ENCODE measurements at regions not wholly inside any gene's neighbourhood (a gene's known extent, or its start where the extent isn't known, plus 50 kb on each side); places are given as distances from the start of the nearest gene placed in this dataset.

DNA sequence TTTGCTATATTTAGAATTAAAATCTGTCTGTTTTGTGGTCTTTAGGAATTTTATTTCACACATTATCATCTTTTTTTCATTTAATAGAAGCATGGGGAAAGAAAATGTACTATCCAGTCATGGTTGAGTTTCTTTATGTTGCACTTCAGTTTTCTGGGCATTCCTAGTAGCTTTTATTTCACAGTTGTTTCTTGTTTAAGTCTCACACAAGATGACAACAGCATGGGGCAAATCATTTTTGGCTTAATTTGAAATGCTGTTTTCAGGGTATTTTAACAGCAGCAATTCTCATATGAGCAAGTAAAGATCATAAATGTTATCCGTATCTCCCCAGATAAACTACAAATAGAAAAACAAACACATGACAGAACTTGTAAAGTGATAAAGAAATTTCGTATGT lies 1600.2 kb downstream of the PCDH9 start:
- in situ Hi-C loops (cut with MboI; ENCODE audit: low pct_unique_long_range_greater_than_20kb, low sequenced_read_pairs, unreplicated experiment) = no loop called here
- TF ChIP-seq, protein P1, sequence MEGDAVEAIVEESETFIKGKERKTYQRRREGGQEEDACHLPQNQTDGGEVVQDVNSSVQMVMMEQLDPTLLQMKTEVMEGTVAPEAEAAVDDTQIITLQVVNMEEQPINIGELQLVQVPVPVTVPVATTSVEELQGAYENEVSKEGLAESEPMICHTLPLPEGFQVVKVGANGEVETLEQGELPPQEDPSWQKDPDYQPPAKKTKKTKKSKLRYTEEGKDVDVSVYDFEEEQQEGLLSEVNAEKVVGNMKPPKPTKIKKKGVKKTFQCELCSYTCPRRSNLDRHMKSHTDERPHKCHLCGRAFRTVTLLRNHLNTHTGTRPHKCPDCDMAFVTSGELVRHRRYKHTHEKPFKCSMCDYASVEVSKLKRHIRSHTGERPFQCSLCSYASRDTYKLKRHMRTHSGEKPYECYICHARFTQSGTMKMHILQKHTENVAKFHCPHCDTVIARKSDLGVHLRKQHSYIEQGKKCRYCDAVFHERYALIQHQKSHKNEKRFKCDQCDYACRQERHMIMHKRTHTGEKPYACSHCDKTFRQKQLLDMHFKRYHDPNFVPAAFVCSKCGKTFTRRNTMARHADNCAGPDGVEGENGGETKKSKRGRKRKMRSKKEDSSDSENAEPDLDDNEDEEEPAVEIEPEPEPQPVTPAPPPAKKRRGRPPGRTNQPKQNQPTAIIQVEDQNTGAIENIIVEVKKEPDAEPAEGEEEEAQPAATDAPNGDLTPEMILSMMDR (IDR thresholded peaks at IDR 0.05; ENCODE audit: extremely low read depth, insufficient read depth, missing control alignments) = no peak
- DNase-seq (ENCODE audit: low spot score) = no peak

DNA sequence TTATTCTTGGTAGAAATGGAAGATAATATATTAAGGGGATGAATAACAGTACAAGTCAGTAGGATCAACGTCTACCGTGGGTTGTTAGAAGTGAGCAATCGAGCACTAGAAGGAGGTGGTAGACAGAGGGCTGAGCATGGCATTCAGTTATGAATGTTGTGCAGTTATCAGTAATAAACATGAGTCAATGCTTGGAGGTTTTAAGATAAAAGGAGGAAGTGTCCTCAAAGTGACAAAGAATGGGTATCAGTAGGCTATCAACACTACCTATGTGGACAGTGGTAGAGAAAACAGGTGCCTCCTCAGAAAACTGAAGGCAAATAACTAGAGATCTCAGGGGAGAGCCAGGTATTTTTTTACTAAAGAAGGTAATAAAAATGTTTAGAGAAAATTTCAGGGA lies 1607.0 kb downstream of the PCDH9 start:
- no peak for DNase-seq (ENCODE audit: low spot score)
- in situ Hi-C loops (cut with MboI; ENCODE audit: low pct_unique_long_range_greater_than_20kb, low sequenced_read_pairs, unreplicated experiment) = no loop called here
- TF ChIP-seq, protein P1 (IDR thresholded peaks at IDR 0.05; ENCODE audit: extremely low read depth, insufficient read depth, missing control alignments) = no peak

DNA sequence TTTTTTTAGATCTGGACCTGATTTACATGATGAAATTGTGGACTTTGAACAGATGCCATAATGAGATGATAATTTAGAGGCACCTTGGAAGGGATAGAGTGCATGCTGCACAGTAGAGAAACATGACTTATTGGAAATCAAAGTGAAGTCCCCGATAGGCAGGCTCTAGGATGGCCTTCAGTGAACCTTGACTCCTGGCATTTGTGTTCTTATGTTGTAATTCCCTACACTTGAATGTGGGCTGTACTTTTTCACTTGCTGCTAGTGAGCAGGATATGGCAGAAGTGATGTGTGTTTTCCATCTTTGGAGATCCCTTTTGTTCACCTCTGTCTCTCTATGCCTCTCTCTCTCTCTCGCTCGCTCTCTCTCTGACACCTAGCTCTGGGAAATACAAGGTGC lies 1614.6 kb downstream of the PCDH9 start:
- no peak for DNase-seq (ENCODE audit: low spot score)
- TF ChIP-seq, protein P1 (IDR thresholded peaks at IDR 0.05; ENCODE audit: extremely low read depth, insufficient read depth, missing control alignments) = no peak
- in situ Hi-C loops (cut with MboI; ENCODE audit: low pct_unique_long_range_greater_than_20kb, low sequenced_read_pairs, unreplicated experiment) = no loop called here

DNA sequence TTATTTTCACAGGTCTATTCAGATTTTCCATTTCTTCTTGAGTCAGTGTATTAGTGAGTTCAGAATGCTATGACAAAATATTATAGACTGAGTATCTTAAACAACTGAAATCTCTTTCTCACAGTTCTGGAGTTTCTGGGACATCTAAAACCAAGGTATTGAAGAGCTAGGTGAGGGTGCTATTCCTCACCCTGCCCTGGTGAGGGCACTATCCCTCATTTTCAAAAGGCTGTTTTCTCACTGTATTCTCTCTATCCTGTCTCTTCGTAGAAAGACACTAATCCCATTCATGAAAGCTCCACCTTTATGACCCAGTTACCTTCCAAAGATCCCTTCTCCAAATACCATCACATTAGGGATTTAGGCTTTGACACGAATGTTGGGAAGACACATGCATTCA lies 1617.1 kb downstream of the PCDH9 start:
- TF ChIP-seq, protein P1 (IDR thresholded peaks at IDR 0.05; ENCODE audit: extremely low read depth, insufficient read depth, missing control alignments) = peak; percentile 35
- no peak for DNase-seq (ENCODE audit: low spot score)
- in situ Hi-C loops (cut with MboI; ENCODE audit: low pct_unique_long_range_greater_than_20kb, low sequenced_read_pairs, unreplicated experiment) = no loop called here

DNA sequence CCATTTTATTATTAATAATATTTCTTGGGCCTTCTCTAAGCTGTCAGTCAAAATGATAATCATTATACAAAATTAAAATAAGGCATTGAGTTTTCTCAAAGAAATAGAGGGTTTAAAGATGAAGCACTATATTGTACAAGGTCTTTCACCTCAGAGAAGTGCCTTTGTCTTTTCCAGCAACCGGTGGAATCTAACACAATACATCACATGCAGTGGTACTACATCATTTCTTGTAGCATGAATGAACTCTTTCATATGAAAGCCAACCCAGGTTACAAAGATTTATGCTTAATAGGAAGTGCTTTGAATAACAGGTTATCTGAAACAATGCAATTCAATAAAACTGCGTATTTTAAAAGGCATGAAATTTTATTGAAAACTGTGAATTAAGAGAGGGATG lies 1620.8 kb downstream of the PCDH9 start:
- DNase-seq (ENCODE audit: low spot score) = no peak
- TF ChIP-seq, protein P1 (IDR thresholded peaks at IDR 0.05; ENCODE audit: extremely low read depth, insufficient read depth, missing control alignments) = no peak
- in situ Hi-C loops (cut with MboI; ENCODE audit: low pct_unique_long_range_greater_than_20kb, low sequenced_read_pairs, unreplicated experiment) = no loop called here

DNA sequence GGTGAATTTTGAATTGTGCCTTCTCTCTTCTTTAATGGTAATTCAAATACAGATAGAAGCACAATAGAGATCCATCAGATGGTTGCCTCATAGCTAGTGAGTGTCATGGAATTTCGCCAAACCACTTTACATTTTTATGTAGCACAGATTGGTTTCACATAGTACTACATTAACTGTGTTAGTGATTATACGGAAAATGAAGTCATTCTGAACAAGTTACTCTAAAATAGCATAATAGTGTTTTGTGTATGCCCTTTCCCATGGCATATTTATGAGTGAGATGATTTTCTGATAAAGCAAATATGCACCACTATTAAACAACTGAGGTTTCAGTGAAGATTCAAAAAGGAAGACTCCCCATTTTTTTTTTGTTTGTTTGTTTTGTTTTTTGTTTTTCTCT lies 1623.5 kb downstream of the PCDH9 start:
- no peak for DNase-seq (ENCODE audit: low spot score)
- in situ Hi-C loops (cut with MboI; ENCODE audit: low pct_unique_long_range_greater_than_20kb, low sequenced_read_pairs, unreplicated experiment) = no loop called here
- TF ChIP-seq, protein P1 (IDR thresholded peaks at IDR 0.05; ENCODE audit: extremely low read depth, insufficient read depth, missing control alignments) = no peak

DNA sequence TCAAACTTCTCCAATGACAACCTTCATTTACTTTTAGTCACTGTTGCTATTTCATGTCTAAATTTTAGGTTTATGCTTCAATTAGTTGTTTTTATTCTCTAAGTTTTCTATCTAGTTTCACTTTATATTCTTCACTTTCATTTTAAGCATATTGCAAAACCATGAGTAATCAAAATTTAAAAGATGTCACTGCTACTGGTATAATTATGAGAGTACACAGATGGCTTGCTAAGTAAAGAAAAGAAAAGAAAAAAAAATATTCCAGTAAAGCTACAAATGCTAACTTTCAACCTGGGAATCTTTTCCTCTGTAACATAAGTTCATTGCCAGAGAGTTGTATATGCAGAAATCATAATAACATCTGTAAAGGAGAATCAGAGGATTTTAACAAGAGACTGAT lies 1624.7 kb downstream of the PCDH9 start:
- TF ChIP-seq, protein P1 (IDR thresholded peaks at IDR 0.05; ENCODE audit: extremely low read depth, insufficient read depth, missing control alignments) = no peak
- DNase-seq (ENCODE audit: low spot score) = no peak
- in situ Hi-C loops (cut with MboI; ENCODE audit: low pct_unique_long_range_greater_than_20kb, low sequenced_read_pairs, unreplicated experiment) = no loop called here

Data from GM13977 (cell line).